H9 (cell line): ENCODE measurements at regions not wholly inside any gene's neighbourhood (a gene's known extent, or its start where the extent isn't known, plus 50 kb on each side); places are given as distances from the start of the nearest gene placed in this dataset.

ENCODE experiments used
- DNase-seq: peaks from one replicate; pipeline ENCODE4 v3.0.0-alpha.2; 2017
- H2AFZ ChIP-seq: one replicate; pipeline ENCODE4 v1.6.1; 2013; ENCODE audit warnings: mild to moderate bottlenecking, low read length, control low read depth, moderate library complexity
- H2AK5ac ChIP-seq: 2 replicates; pipeline ENCODE4 v1.6.1; 2013; ENCODE audit warnings: low read length, control low read depth, mixed read lengths; ENCODE audit not compliant: insufficient read length
- H2BK120ac ChIP-seq: one replicate; pipeline ENCODE4 v1.6.1; 2013; ENCODE audit warnings: low read depth, mild to moderate bottlenecking, low read length, control low read depth, inconsistent platforms; ENCODE audit not compliant: poor library complexity, severe bottlenecking
- H2BK12ac ChIP-seq: 2 replicates; pipeline ENCODE4 v1.6.1; 2013; ENCODE audit warnings: low read length, control low read depth, mixed read lengths, low read depth; ENCODE audit not compliant: insufficient read length
- H2BK15ac ChIP-seq: 2 replicates; pipeline ENCODE4 v1.6.1; 2013; ENCODE audit warnings: low read depth, low read length, control low read depth
- H2BK20ac ChIP-seq: one replicate; pipeline ENCODE4 v1.6.1; 2013; ENCODE audit warnings: low read depth, mild to moderate bottlenecking, low read length, control low read depth, inconsistent platforms; ENCODE audit not compliant: poor library complexity, severe bottlenecking
- H2BK5ac ChIP-seq: 2 replicates; pipeline ENCODE4 v1.6.1; 2013; ENCODE audit warnings: low read length, control low read depth, mixed read lengths; ENCODE audit not compliant: insufficient read length
- H3K14ac ChIP-seq: 2 replicates; pipeline ENCODE4 v1.6.1; 2013; ENCODE audit warnings: low read length, control low read depth; ENCODE audit not compliant: insufficient read depth
- H3K18ac ChIP-seq: 2 replicates; pipeline ENCODE4 v1.6.1; 2013; ENCODE audit warnings: low read depth, mild to moderate bottlenecking, mixed read lengths, low read length, control low read depth; ENCODE audit not compliant: insufficient read length
- H3K23ac ChIP-seq: 2 replicates; pipeline ENCODE4 v1.6.1; 2013; ENCODE audit warnings: low read length, control low read depth, mixed read lengths, low read depth; ENCODE audit not compliant: insufficient read length
- H3K23me2 ChIP-seq: 2 replicates; pipeline ENCODE4 v1.6.1; 2013; ENCODE audit warnings: low read depth, mild to moderate bottlenecking, mixed read lengths, low read length, control low read depth; ENCODE audit not compliant: insufficient read length, poor library complexity, severe bottlenecking
- H3K27ac ChIP-seq: 2 replicates; pipeline ENCODE4 v1.5.1; 2013; ENCODE audit warnings: low read length, control low read depth, mixed read lengths, low read depth; ENCODE audit not compliant: insufficient read length
- H3K27me3 ChIP-seq: 2 replicates; pipeline ENCODE4 v1.6.1; 2013; ENCODE audit warnings: low read length, control low read depth, inconsistent platforms; ENCODE audit not compliant: insufficient read depth
- H3K4ac ChIP-seq: 2 replicates; pipeline ENCODE4 v1.6.1; 2013; ENCODE audit warnings: low read depth, mild to moderate bottlenecking, control low read depth, inconsistent platforms, low read length, moderate library complexity
- H3K4me1 ChIP-seq: 2 replicates; pipeline ENCODE4 v1.6.1; 2013; ENCODE audit warnings: low read length, control low read depth, inconsistent platforms; ENCODE audit not compliant: insufficient read depth
- H3K4me2 ChIP-seq: 2 replicates; pipeline ENCODE4 v1.6.1; 2013; ENCODE audit warnings: low read length, control low read depth, mixed read lengths; ENCODE audit not compliant: insufficient read length, insufficient read depth
- H3K56ac ChIP-seq: 2 replicates; pipeline ENCODE4 v1.6.1; 2013; ENCODE audit warnings: low read depth, mild to moderate bottlenecking, mixed read lengths, low read length, control low read depth; ENCODE audit not compliant: insufficient read length
- H3K79me1 ChIP-seq: 2 replicates; pipeline ENCODE4 v1.6.1; 2013; ENCODE audit warnings: low read depth, mild to moderate bottlenecking, moderate library complexity, low read length, control low read depth, inconsistent platforms; ENCODE audit not compliant: insufficient read depth, poor library complexity, severe bottlenecking
- H3K79me2 ChIP-seq: 2 replicates; pipeline ENCODE4 v1.6.1; 2013; ENCODE audit warnings: low read length, control low read depth, inconsistent platforms; ENCODE audit not compliant: insufficient read depth
- H3K9ac ChIP-seq: 2 replicates; pipeline ENCODE4 v1.6.1; 2013; ENCODE audit warnings: low read length, control low read depth, mixed read lengths; ENCODE audit not compliant: insufficient read length; ENCODE audit errors: extremely low read depth
- H3K9me3 ChIP-seq: one replicate; pipeline ENCODE4 v1.6.1; 2013; ENCODE audit warnings: low read depth, low read length, inconsistent platforms; ENCODE audit not compliant: control insufficient read depth
- H3T11ph ChIP-seq: one replicate; pipeline ENCODE4 v1.6.1; 2013; ENCODE audit warnings: mild to moderate bottlenecking, low read length, control low read depth, inconsistent platforms
- H4K20me1 ChIP-seq: one replicate; pipeline ENCODE4 v1.6.1; 2013; ENCODE audit not compliant: control insufficient read depth, insufficient read length, insufficient read depth
- H4K5ac ChIP-seq: 2 replicates; pipeline ENCODE4 v1.6.1; 2013; ENCODE audit warnings: low read depth, mild to moderate bottlenecking, mixed read lengths, low read length, control low read depth; ENCODE audit not compliant: insufficient read length
- H4K8ac ChIP-seq: replicated peaks from 2 replicates; pipeline ENCODE4 v1.6.1; 2013; ENCODE audit warnings: low read length, control low read depth, mixed read lengths, low read depth; ENCODE audit not compliant: insufficient read length
- H4K91ac ChIP-seq: 2 replicates; pipeline ENCODE4 v1.6.1; 2013; ENCODE audit warnings: low read depth, mild to moderate bottlenecking, moderate library complexity, mixed read lengths, low read length, control low read depth; ENCODE audit not compliant: insufficient read length
- H3K27ac Mint-ChIP-seq, 3 experiments: 2 replicates in 2 of 3; 3 replicates in 1 of 3; pipeline ENCODE4 v1.8.0; 2020 to 2021; ENCODE audit warnings: mixed read lengths in 3 of 3, mild to moderate bottlenecking in 1 of 3, moderate library complexity in 1 of 3
- H3K27me3 Mint-ChIP-seq: 2 replicates; pipeline ENCODE4 v1.8.0; 2021; ENCODE audit warnings: low read depth, mild to moderate bottlenecking, moderate library complexity, mixed read lengths
- H3K36me3 Mint-ChIP-seq, 3 experiments: 2 replicates in 2 of 3; 3 replicates in 1 of 3; pipeline ENCODE4 v1.8.0; 2020 to 2021; ENCODE audit warnings: low read depth in 3 of 3, mixed read lengths in 3 of 3; ENCODE audit not compliant: insufficient read depth in 1 of 3
- H3K4me1 Mint-ChIP-seq, 2 experiments: 2 replicates each; pipeline ENCODE4 v1.8.0; 2020; ENCODE audit warnings: mixed read lengths in 2 of 2
- H3K4me3 Mint-ChIP-seq, 2 experiments: 2 replicates in 1 of 2; 3 replicates in 1 of 2; pipeline ENCODE4 v1.8.0; 2020 to 2021; ENCODE audit warnings: mild to moderate bottlenecking in 2 of 2, mixed read lengths in 2 of 2, moderate library complexity in 1 of 2
- H3K9me3 Mint-ChIP-seq, 2 experiments: 2 replicates in 1 of 2; 3 replicates in 1 of 2; pipeline ENCODE4 v1.8.0; 2020; ENCODE audit warnings: mild to moderate bottlenecking in 2 of 2, mixed read lengths in 2 of 2, moderate library complexity in 1 of 2
- WGBS: extraction: QIAGEN DNeasy Blood & Tissue Kit; methylation state at CpG from one replicate; pipeline ENCODE4 v1.1.7; 2013; ENCODE audit warnings: missing lambda C conversion rate, low lambda C conversion rate, mixed read lengths; ENCODE audit not compliant: insufficient read length; ENCODE audit errors: extremely low coverage; 5-methylcytosine and 5-hydroxymethylcytosine counted together
- TF ChIP-seq, protein P1 (sequence below): fragments of 200-600 bp; sonication (generic); conservative IDR thresholded peaks from 3 replicates; pipeline ENCODE4 v1.8.0; 2021; ENCODE audit warnings: antibody characterized with exemption, mild to moderate bottlenecking

- no peak overlapping the region for H2AFZ ChIP-seq
- H3K4me1 ChIP-seq, result no peaks in the 10 kb centered on the region
- H3K23me2 ChIP-seq, result no peaks in the 10 kb centered on the region
- H4K8ac ChIP-seq, result no peak overlapping the region
- no peaks in the 10 kb centered on the region for H4K20me1 ChIP-seq
- no peaks in the 10 kb centered on the region for H3K27me3 ChIP-seq
- Mint-ChIP-seq H3K27ac (no peak overlapping the region), H3K9me3 (peaks cover 15 to 23% of the 10 kb centered on the region in 2 experiments), H3K36me3 (peaks cover 0 to 9% (median 3%) of the 10 kb centered on the region in 3 experiments; a peak in 5 of 7 replicates), H3K4me3 (no peak overlapping the region), H3K27me3 (peaks cover 50% of the 10 kb centered on the region), H3K4me1 (peaks cover 4 to 10% of the 10 kb centered on the region in 2 experiments; a peak in 3 of 4 replicates)
- H2BK12ac ChIP-seq, result no peak overlapping the region
- TF ChIP-seq, protein P1, sequence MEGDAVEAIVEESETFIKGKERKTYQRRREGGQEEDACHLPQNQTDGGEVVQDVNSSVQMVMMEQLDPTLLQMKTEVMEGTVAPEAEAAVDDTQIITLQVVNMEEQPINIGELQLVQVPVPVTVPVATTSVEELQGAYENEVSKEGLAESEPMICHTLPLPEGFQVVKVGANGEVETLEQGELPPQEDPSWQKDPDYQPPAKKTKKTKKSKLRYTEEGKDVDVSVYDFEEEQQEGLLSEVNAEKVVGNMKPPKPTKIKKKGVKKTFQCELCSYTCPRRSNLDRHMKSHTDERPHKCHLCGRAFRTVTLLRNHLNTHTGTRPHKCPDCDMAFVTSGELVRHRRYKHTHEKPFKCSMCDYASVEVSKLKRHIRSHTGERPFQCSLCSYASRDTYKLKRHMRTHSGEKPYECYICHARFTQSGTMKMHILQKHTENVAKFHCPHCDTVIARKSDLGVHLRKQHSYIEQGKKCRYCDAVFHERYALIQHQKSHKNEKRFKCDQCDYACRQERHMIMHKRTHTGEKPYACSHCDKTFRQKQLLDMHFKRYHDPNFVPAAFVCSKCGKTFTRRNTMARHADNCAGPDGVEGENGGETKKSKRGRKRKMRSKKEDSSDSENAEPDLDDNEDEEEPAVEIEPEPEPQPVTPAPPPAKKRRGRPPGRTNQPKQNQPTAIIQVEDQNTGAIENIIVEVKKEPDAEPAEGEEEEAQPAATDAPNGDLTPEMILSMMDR, result peak; percentile 58
- no peaks in the 10 kb centered on the region for H3K79me2 ChIP-seq
- H3K9me3 ChIP-seq, result no peaks in the 10 kb centered on the region
- H3K18ac ChIP-seq, result no peak overlapping the region
- H2BK20ac ChIP-seq, result no peak overlapping the region
- no CpG with 5 or more reads among the region's 6 CpGs for WGBS
- H2AK5ac ChIP-seq, result no peak overlapping the region
- H3K14ac ChIP-seq, result no peak overlapping the region
- no peak overlapping the region for H3T11ph ChIP-seq
- H3K4ac ChIP-seq, result no peak overlapping the region
- no peak overlapping the region for H2BK15ac ChIP-seq
- H2BK5ac ChIP-seq, result no peak overlapping the region
- no peak overlapping the region for H3K4me2 ChIP-seq
- H3K56ac ChIP-seq, result no peak overlapping the region
- H3K9ac ChIP-seq, result no peak overlapping the region
- no peak overlapping the region for H4K91ac ChIP-seq
- DNase-seq, result no peak
- H4K5ac ChIP-seq, result no peak overlapping the region
- no peak overlapping the region for H3K27ac ChIP-seq
- no peak overlapping the region for H3K23ac ChIP-seq
- H3K79me1 ChIP-seq, result no peaks in the 10 kb centered on the region
- H2BK120ac ChIP-seq, result no peak overlapping the region
Measured at GRCh38 chr14:101313268-101313667, 248.0 kb upstream of the DIO3 start.
